WERI-Rb-1 (cell line): ENCODE measurements at regions not wholly inside any gene's neighbourhood (a gene's known extent, or its start where the extent isn't known, plus 50 kb on each side); places are given as distances from the start of the nearest gene placed in this dataset.

Source experiments
- DNase-seq: peaks from one replicate; pipeline ENCODE4 v3.0.0-alpha.2; 2020
- H3K27ac ChIP-seq: fragments of 250-450 bp; sonication (Bioruptor Pico); 2 replicates; pipeline ENCODE4 v1.5.1; 2020; ENCODE audit warnings: mild to moderate bottlenecking, moderate library complexity
- H3K27me3 ChIP-seq: fragments of 250-450 bp; sonication (Bioruptor Pico); 2 replicates; pipeline ENCODE4 v1.5.1; 2021; ENCODE audit warnings: mild to moderate bottlenecking, low read depth, moderate library complexity; ENCODE audit not compliant: insufficient read depth, severe bottlenecking
- H3K36me3 ChIP-seq: fragments of 250-450 bp; sonication (Bioruptor Pico); 2 replicates; pipeline ENCODE4 v1.5.1; 2020; ENCODE audit warnings: mild to moderate bottlenecking, moderate library complexity
- H3K4me3 ChIP-seq: 2 replicates; pipeline ENCODE4 v1.5.1; 2011; ENCODE audit warnings: low read depth, mild to moderate bottlenecking, control low read depth, low read length
- H3K9me3 ChIP-seq: fragments of 250-450 bp; sonication (Bioruptor Pico); 2 replicates; pipeline ENCODE4 v1.5.1; 2021; ENCODE audit warnings: mild to moderate bottlenecking, moderate library complexity; ENCODE audit not compliant: severe bottlenecking
- CTCF ChIP-seq: IDR thresholded peaks from 2 replicates; pipeline ENCODE4 v1.5.1; 2011; ENCODE audit warnings: low read depth, mild to moderate bottlenecking, control low read depth, inconsistent platforms, low read length

GRCh38 chr11:69396051-69396947 is 85.2 kb upstream of the LINC01488 start:
- Histone ChIP-seq H3K36me3 (no peaks in the 10 kb centered on the region), H3K9me3 (no peaks in the 10 kb centered on the region), H3K4me3 (no peak overlapping the region), H3K27ac (no peak overlapping the region), H3K27me3 (peaks cover 84% of the 10 kb centered on the region)
- no peak for DNase-seq
- TF ChIP-seq CTCF, result no peak

- TF ChIP-seq CTCF, result no peak
- no peaks in the 10 kb centered on the region for H3K9me3 ChIP-seq
- H3K27me3 ChIP-seq, result peaks cover 83% of the 10 kb centered on the region
- no peaks in the 10 kb centered on the region for H3K36me3 ChIP-seq
- no peak overlapping the region for H3K4me3 ChIP-seq
- H3K27ac ChIP-seq, result no peak overlapping the region
- DNase-seq, result no peak
Measured at GRCh38 chr11:69396948-69397307, 84.5 kb upstream of the LINC01488 start.

- peaks cover 2% of the 10 kb centered on the region for H3K9me3 ChIP-seq
- no peak for TF ChIP-seq CTCF
- H3K27ac ChIP-seq, result no peak overlapping the region
- H3K36me3 ChIP-seq, result no peaks in the 10 kb centered on the region
- H3K4me3 ChIP-seq, result no peak overlapping the region
- no peak for DNase-seq
- H3K27me3 ChIP-seq, result peaks cover 83% of the 10 kb centered on the region
Measured at GRCh38 chr11:69397732-69398131, 83.7 kb upstream of the LINC01488 start.

GRCh38 chr11:69398529-69399492 is 82.7 kb upstream of the LINC01488 start:
- Histone ChIP-seq H3K9me3 (peaks cover 8% of the 10 kb centered on the region), H3K36me3 (no peaks in the 10 kb centered on the region), H3K27ac (no peak overlapping the region), H3K27me3 (peaks cover 83% of the 10 kb centered on the region), H3K4me3 (no peak overlapping the region)
- no peak for DNase-seq
- no peak for TF ChIP-seq CTCF

GRCh38 chr11:69400140-69400539 is 81.3 kb upstream of the LINC01488 start:
- Histone ChIP-seq H3K27me3 (peaks cover 76% of the 10 kb centered on the region), H3K36me3 (no peaks in the 10 kb centered on the region), H3K4me3 (no peak overlapping the region), H3K9me3 (peaks cover 8% of the 10 kb centered on the region), H3K27ac (no peak overlapping the region)
- no peak for TF ChIP-seq CTCF
- DNase-seq, result no peak
